ENCODE measurements at regions not wholly inside any gene's neighbourhood (a gene's known extent, or its start where the extent isn't known, plus 50 kb on each side); places are given as distances from the start of the nearest gene placed in this dataset.
"Not testable (repeated sequence)": the region's sequence is repeated elsewhere in the genome, so short reads cannot be mapped to it uniquely, and the experiment has no call there.

DNA sequence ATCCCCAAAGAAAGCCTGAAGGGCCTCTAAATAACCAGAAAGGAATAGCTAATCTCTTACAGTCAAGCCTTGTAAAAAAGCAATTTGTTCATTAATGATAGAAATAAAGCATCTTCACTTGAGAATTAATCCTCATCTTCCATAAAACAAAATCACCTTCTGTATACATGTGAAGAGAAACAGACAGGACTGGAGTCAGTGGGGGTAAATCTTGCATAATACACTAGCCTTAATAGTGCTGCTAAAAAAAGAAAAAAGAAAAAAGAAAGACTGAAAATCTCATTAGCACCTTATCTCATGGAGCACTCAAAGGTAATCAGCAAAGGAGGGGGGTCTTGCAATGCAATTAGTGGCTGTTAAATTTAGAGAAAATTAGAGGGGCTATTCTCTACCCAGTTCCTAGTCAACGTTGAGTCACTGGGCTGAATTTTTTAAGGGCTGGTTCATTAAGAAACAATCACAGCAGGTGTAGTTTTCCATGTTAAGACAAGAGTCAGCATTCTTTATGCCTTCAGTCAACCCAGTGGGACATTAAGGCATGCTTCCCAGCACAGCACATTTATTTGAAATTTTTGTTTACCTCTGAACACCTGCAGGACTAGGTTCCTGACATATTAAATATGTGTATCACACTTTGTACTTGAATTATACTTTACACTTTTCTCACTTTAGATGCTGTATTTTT, 1455.7 kb upstream of the CELF2 start:
- H3K27me3 Mint-ChIP-seq, result no peaks in the 10 kb centered on the region
- H3K36me3 Mint-ChIP-seq, result no peaks in the 10 kb centered on the region
- no peaks in the 10 kb centered on the region for H3K4me1 Mint-ChIP-seq
- ATAC-seq, result no peak
- H3K4me3 Mint-ChIP-seq, result no peak overlapping the region
- H3K27ac Mint-ChIP-seq, result no peak overlapping the region
- no peaks in the 10 kb centered on the region for H3K9me3 Mint-ChIP-seq

DNA sequence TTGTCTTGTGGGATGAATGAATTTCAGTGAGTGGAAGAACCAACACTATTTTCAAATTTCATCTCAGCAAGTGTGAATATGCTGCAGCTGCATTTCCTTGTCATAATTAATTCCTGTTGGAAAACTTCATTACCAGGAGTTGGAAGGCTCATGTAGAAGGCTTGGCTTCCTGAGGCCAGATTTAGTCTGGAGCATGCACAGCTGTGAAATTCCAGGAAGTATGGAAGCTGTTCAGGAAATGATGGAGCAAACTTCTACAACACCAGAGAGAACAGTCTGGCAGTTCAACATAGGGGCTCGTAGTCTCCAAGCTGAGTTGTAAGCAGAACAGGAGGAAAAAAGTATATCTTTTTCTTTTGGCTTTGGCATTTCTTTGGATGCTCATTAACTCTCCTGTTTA, 1439.9 kb upstream of the CELF2 start:
- no peak for ATAC-seq
- Mint-ChIP-seq H3K27ac (no peak overlapping the region), H3K27me3 (no peaks in the 10 kb centered on the region), H3K9me3 (no peaks in the 10 kb centered on the region), H3K4me1 (no peaks in the 10 kb centered on the region), H3K4me3 (no peak overlapping the region), H3K36me3 (no peaks in the 10 kb centered on the region)

- H3K27ac Mint-ChIP-seq, result no peak overlapping the region
- ATAC-seq, result no peak
- H3K4me3 Mint-ChIP-seq, result no peak overlapping the region
- no peaks in the 10 kb centered on the region for H3K4me1 Mint-ChIP-seq
- no peaks in the 10 kb centered on the region for H3K9me3 Mint-ChIP-seq
- no peaks in the 10 kb centered on the region for H3K36me3 Mint-ChIP-seq
- H3K27me3 Mint-ChIP-seq, result no peaks in the 10 kb centered on the region
Observed at GRCh38 chr10:9579110-9579705, 1438.5 kb upstream of the CELF2 start.

DNA sequence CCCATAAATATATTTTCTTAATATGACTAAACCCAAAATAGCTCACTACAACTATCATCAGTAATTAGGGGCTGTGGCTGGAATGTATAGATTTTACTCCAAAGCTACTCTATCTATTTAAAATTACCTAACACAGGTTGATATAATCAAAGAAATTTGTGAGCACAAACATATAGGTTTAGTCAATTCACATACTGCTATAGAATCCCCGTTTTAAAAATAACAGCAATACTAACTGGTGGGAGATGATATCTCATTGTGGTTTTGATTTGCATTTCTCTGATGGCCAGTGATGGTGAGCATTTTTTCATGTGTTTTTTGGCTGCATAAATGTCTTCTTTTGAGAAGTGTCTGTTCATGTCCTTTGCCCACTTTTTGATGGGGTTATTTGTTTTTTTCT, 1434.9 kb upstream of the CELF2 start:
- H3K27ac Mint-ChIP-seq, H3K27me3 Mint-ChIP-seq, ATAC-seq, H3K4me1 Mint-ChIP-seq, H3K9me3 Mint-ChIP-seq, H3K36me3 Mint-ChIP-seq, H3K4me3 Mint-ChIP-seq: not testable (repeated sequence)

DNA sequence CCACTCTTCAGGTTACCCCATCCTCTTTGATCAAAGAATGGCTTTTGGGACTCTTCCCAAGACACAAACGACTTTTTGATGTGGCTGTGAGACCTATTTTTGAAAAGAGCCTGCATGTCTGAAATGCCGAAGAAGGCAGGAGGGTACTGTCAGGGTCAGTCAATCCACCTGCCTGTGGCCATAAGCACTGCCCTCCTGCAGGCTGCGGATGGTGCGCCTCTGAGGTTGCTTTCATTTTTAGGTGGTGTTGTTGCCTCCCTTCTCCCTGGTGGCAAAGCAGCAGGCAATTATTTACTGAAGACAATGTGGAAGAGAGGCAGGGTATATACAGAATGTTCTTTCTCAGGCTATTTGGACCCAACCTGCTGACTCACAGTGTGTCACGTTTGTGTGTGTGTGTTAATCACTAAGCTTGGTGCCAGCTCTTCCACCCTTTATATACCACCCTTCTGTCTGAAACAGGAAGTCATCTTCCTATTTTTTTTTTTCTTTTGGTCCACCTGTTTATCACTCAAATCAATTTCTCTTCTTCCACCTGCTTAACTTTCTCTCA, 1421.2 kb upstream of the CELF2 start:
- Mint-ChIP-seq H3K9me3 (peaks cover 2% of the 10 kb centered on the region), H3K27ac (no peak overlapping the region), H3K4me1 (no peaks in the 10 kb centered on the region), H3K36me3 (no peaks in the 10 kb centered on the region), H3K27me3 (no peaks in the 10 kb centered on the region), H3K4me3 (no peak overlapping the region)
- ATAC-seq, result no peak

DNA sequence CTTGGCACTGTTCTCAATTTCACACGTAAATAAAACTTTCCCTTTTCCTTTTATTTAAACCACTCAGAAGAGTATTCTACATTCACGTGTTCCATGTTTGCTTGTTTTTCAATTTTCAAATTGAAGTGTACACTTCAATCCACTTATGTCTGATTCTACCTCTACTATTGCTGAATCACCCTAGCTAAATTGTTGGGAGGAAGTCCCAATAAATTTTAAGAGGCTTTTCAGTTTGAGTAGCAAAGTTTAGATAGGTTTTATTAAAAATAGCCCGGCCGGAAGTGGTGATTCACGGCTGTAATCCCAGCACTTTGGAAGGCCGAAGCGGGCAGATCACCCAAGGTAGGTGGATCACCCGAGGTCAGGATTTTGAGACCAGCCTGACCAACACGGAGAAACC, 1414.7 kb upstream of the CELF2 start:
- Mint-ChIP-seq H3K9me3 (no peaks in the 10 kb centered on the region), H3K27ac (no peak overlapping the region), H3K27me3 (no peaks in the 10 kb centered on the region), H3K36me3 (no peaks in the 10 kb centered on the region), H3K4me3 (no peak overlapping the region), H3K4me1 (no peaks in the 10 kb centered on the region)
- ATAC-seq, result no peak

DNA sequence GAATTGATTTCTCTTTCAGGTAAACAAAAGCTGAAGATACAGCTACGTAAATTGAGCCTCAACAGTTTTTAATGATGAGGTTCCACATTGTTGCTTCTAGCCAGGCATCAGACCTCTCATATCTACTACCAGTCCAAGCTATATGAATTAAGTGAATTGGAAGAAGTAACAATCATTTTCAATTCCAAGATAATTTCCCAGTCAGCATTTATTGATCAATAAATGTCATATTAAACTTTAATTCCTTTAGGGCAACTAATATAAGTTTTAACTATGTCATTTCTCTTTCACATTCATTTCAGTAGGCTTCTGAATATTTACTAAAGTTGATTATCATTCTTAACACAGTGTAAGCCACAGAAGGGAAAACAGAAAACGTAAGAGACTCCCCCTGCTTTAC, 1413.7 kb upstream of the CELF2 start:
- H3K4me1 Mint-ChIP-seq, result no peaks in the 10 kb centered on the region
- ATAC-seq, result no peak
- H3K27me3 Mint-ChIP-seq, result no peaks in the 10 kb centered on the region
- H3K9me3 Mint-ChIP-seq, result no peaks in the 10 kb centered on the region
- H3K4me3 Mint-ChIP-seq, result no peak overlapping the region
- no peaks in the 10 kb centered on the region for H3K36me3 Mint-ChIP-seq
- H3K27ac Mint-ChIP-seq, result no peak overlapping the region

- no peak overlapping the region for H3K4me3 Mint-ChIP-seq
- no peaks in the 10 kb centered on the region for H3K36me3 Mint-ChIP-seq
- H3K27ac Mint-ChIP-seq, result no peak overlapping the region
- H3K27me3 Mint-ChIP-seq, result no peaks in the 10 kb centered on the region
- no peaks in the 10 kb centered on the region for H3K9me3 Mint-ChIP-seq
- H3K4me1 Mint-ChIP-seq, result no peaks in the 10 kb centered on the region
- ATAC-seq, result no peak
Observed at GRCh38 chr10:9605231-9605630, 1412.4 kb upstream of the CELF2 start.

GRCh38 chr10:9608602-9609001, 1409.1 kb upstream of the CELF2 start:
- no peak for ATAC-seq
- no peaks in the 10 kb centered on the region for H3K36me3 Mint-ChIP-seq
- H3K9me3 Mint-ChIP-seq, result peaks cover 4% of the 10 kb centered on the region
- H3K27me3 Mint-ChIP-seq, result no peaks in the 10 kb centered on the region
- H3K27ac Mint-ChIP-seq, result no peak overlapping the region
- no peaks in the 10 kb centered on the region for H3K4me1 Mint-ChIP-seq
- H3K4me3 Mint-ChIP-seq, result no peak overlapping the region

- Mint-ChIP-seq H3K9me3 (peaks cover 4% of the 10 kb centered on the region), H3K36me3 (no peaks in the 10 kb centered on the region), H3K27me3 (no peaks in the 10 kb centered on the region), H3K4me1 (no peaks in the 10 kb centered on the region), H3K4me3 (no peak overlapping the region), H3K27ac (no peak overlapping the region)
- ATAC-seq, result no peak
Observed at GRCh38 chr10:9613338-9614075, 1404.2 kb upstream of the CELF2 start.

DNA sequence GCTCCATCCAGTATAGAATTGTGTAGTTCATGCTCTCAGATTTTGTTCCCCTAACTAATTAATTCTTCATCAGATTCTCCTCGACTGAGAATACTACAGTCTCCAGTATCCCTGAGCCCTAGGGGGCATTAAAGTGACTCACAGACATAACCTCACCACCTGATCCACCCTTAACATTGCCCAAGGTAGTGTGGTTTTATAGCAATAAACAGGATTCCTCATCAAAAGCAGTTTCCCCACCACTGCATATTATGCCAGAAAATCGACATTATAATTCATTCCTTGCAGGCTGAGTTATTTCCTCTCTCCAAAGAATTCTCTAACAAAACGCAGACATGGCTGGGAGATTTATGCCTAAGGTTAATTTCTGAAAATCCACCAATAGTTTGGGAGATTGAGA, 1402.5 kb upstream of the CELF2 start:
- Mint-ChIP-seq H3K27ac (no peak overlapping the region), H3K4me3 (no peak overlapping the region), H3K36me3 (no peaks in the 10 kb centered on the region), H3K4me1 (no peaks in the 10 kb centered on the region), H3K27me3 (no peaks in the 10 kb centered on the region), H3K9me3 (peaks cover 8% of the 10 kb centered on the region)
- no peak for ATAC-seq

DNA sequence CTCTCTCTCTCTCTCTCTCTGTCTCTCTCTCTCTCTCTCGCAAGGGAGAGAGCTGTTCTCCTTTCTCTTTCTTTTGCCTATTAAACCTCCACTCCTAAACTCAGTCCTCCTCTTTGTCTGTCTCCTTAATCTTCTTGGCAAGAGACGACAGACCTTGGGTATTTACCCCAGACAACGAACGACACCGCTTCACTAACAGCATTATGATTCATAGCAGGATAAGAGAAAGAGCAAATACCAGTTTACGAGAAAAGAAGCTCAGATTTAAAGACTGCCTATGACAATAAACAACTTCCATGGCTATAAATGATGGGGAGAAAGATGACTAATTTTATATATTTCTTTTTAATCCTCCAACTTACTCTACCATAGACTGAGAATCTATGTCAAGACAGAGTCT, 1396.5 kb upstream of the CELF2 start:
- ATAC-seq, result no peak
- no peak overlapping the region for H3K27ac Mint-ChIP-seq
- no peaks in the 10 kb centered on the region for H3K4me1 Mint-ChIP-seq
- H3K9me3 Mint-ChIP-seq, result peaks cover 13% of the 10 kb centered on the region
- no peaks in the 10 kb centered on the region for H3K27me3 Mint-ChIP-seq
- no peaks in the 10 kb centered on the region for H3K36me3 Mint-ChIP-seq
- H3K4me3 Mint-ChIP-seq, result no peak overlapping the region

DNA sequence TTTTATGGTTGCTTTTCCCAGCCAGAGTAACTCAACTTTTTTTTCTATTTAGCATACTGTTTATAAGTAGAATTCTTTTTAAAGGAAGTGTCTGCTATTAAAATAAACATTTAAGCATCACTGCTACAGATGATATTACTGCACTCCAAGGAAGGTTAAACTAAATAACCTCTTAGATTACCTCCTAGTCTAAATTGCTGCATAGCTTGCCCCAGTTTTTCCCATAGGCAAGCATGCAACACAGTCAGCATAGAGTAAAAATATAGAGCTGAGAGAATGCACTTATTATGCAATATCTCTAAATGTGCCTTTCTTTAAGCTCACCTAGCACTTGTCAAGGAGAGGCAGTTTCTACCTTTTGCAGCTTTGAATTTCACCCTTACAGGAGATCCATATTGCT, 1392.4 kb upstream of the CELF2 start:
- H3K4me3 Mint-ChIP-seq, result no peak overlapping the region
- H3K27ac Mint-ChIP-seq, result no peak overlapping the region
- H3K4me1 Mint-ChIP-seq, result no peaks in the 10 kb centered on the region
- no peaks in the 10 kb centered on the region for H3K36me3 Mint-ChIP-seq
- ATAC-seq, result no peak
- peaks cover 9% of the 10 kb centered on the region for H3K9me3 Mint-ChIP-seq
- no peaks in the 10 kb centered on the region for H3K27me3 Mint-ChIP-seq

DNA sequence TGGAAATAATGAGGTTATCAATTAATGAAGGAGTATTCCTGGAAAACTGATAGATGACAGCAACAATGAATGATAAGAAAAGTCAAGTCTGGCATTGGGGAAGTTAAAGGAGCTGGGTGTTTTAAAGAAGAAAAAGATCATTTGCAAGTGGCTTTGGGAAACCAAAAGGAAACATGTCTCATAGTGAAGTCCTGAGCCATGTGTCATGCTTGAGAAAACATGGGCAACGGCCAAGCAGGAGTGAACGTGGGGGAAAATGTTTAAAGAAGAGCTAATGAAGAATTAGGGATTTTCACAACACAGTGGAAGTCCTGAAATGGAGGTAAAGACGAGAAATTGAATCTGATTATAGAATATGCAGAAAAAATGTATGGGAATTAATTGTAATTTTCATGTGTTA, 1383.2 kb upstream of the CELF2 start:
- no peak for ATAC-seq
- H3K27me3 Mint-ChIP-seq, result no peaks in the 10 kb centered on the region
- H3K27ac Mint-ChIP-seq, result no peak overlapping the region
- H3K36me3 Mint-ChIP-seq, result no peaks in the 10 kb centered on the region
- no peak overlapping the region for H3K4me3 Mint-ChIP-seq
- H3K4me1 Mint-ChIP-seq, result no peaks in the 10 kb centered on the region
- peaks cover 3% of the 10 kb centered on the region for H3K9me3 Mint-ChIP-seq

GRCh38 chr10:9635691-9636090, 1382.0 kb upstream of the CELF2 start:
- H3K27me3 Mint-ChIP-seq, result no peaks in the 10 kb centered on the region
- H3K4me3 Mint-ChIP-seq, result no peak overlapping the region
- H3K27ac Mint-ChIP-seq, result no peak overlapping the region
- peaks cover 3% of the 10 kb centered on the region for H3K9me3 Mint-ChIP-seq
- no peaks in the 10 kb centered on the region for H3K4me1 Mint-ChIP-seq
- H3K36me3 Mint-ChIP-seq, result no peaks in the 10 kb centered on the region
- ATAC-seq, result no peak

GRCh38 chr10:9636216-9636615, 1381.5 kb upstream of the CELF2 start:
- Mint-ChIP-seq H3K27me3 (no peaks in the 10 kb centered on the region), H3K4me1 (no peaks in the 10 kb centered on the region), H3K36me3 (no peaks in the 10 kb centered on the region), H3K27ac (no peak overlapping the region), H3K4me3 (no peak overlapping the region), H3K9me3 (peaks cover 3% of the 10 kb centered on the region)
- ATAC-seq, result no peak

Data from stimulated activated memory B cell treated with anti-CD40 and anti-IgM and Interleukin-4, amounts not matched to agents 10 μg/mL and 1 μg/mL and 100 μg/mL, for 72 hours (primary cell).